GM23248 (cell line): ENCODE measurements at regions not wholly inside any gene's neighbourhood (a gene's known extent, or its start where the extent isn't known, plus 50 kb on each side); places are given as distances from the start of the nearest gene placed in this dataset.

ENCODE experiments used
- EZH2 ChIP-seq: fragments of 200-600 bp; sonication (generic); IDR thresholded peaks from 2 replicates; pipeline ENCODE4 v1.6.1; 2018; ENCODE audit warnings: antibody characterized with exemption, mild to moderate bottlenecking; ENCODE audit not compliant: insufficient read depth, poor library complexity, severe bottlenecking
- EZH2phosphoT487 ChIP-seq: fragments of 200-600 bp; sonication (generic); IDR thresholded peaks from 2 replicates; pipeline ENCODE4 v1.6.1; 2018; ENCODE audit warnings: antibody characterized with exemption, moderate library complexity, mild to moderate bottlenecking, low read depth; ENCODE audit not compliant: insufficient read depth

- TF ChIP-seq EZH2 (no peak), EZH2phosphoT487 (no peak)
These were observed 397.8 kb downstream of the KIF16B start for GRCh38 chr20:16175322-16175961.
